Right atrium auricular region (tissue), 2 donors: ENCODE measurements at regions not wholly inside any gene's neighbourhood (a gene's known extent, or its start where the extent isn't known, plus 50 kb on each side); places are given as distances from the start of the nearest gene placed in this dataset.

Experiments
- DNase-seq: peaks from one replicate; pipeline ENCODE4 v3.0.0-alpha.2; 2019; ENCODE audit warnings: low spot score
- H3K27ac ChIP-seq, 2 donors: fragments of 200-600 bp; sonication (generic); 1 replicate in 1 of 2; 2 replicates in 1 of 2; pipeline ENCODE4 v1.5.1; 2016 to 2019
- H3K27me3 ChIP-seq, 2 donors: fragments of 200-600 bp; sonication (generic); one replicate each; pipeline versions ENCODE4 v1.5.1 to v1.6.0; 2017 to 2019
- H3K36me3 ChIP-seq: fragments of 200-600 bp; sonication (generic); one replicate; pipeline ENCODE4 v1.5.1; 2016
- H3K4me1 ChIP-seq, 2 donors: fragments of 200-600 bp; sonication (generic); one replicate each; pipeline versions ENCODE4 v1.5.1 to v1.6.0; 2017 to 2019
- H3K4me3 ChIP-seq, 2 donors: fragments of 200-600 bp; sonication (generic); 1 replicate in 1 of 2; 2 replicates in 1 of 2; pipeline ENCODE4 v1.5.1; 2017 to 2019; ENCODE audit warnings: mild to moderate bottlenecking in 1 of 2, moderate library complexity in 1 of 2
- H3K9me3 ChIP-seq, 2 donors: fragments of 200-600 bp; sonication (generic); one replicate each; pipeline ENCODE4 v1.5.1; 2019
- CTCF ChIP-seq, 2 donors: fragments of 200-600 bp; sonication (generic); IDR thresholded peaks; one replicate each; pipeline ENCODE4 v1.5.1; 2019; ENCODE audit warnings: antibody characterized with exemption in 2 of 2

GRCh38 chrX:82589410-82589809 is 918.7 kb upstream of the POU3F4 start:
- H3K36me3 ChIP-seq: no peaks in the 10 kb centered on the region
- peaks cover 0 to 3% of the 10 kb centered on the region in 2 donors for H3K27me3 ChIP-seq
- no peak for TF ChIP-seq CTCF (IDR thresholded peaks at IDR 0.05)
- no peaks in the 10 kb centered on the region for H3K4me1 ChIP-seq
- H3K4me3 ChIP-seq: no peak overlapping the region
- no peaks in the 10 kb centered on the region for H3K9me3 ChIP-seq
- no peak overlapping the region for H3K27ac ChIP-seq
- DNase-seq: no peak

- Histone ChIP-seq H3K4me3 (no peak overlapping the region), H3K9me3 (no peaks in the 10 kb centered on the region), H3K4me1 (no peaks in the 10 kb centered on the region), H3K27ac (no peak overlapping the region), H3K27me3 (peaks cover 0 to 3% of the 10 kb centered on the region in 2 donors), H3K36me3 (no peaks in the 10 kb centered on the region)
- TF ChIP-seq CTCF (IDR thresholded peaks at IDR 0.05): no peak
- DNase-seq: no peak
Observed at GRCh38 chrX:82591421-82591820, 916.7 kb upstream of the POU3F4 start.

GRCh38 chrX:82626978-82627377 is 881.1 kb upstream of the POU3F4 start:
- no peak for DNase-seq
- no peak for TF ChIP-seq CTCF (IDR thresholded peaks at IDR 0.05)
- peaks cover 0 to 9% of the 10 kb centered on the region in 2 donors for H3K9me3 ChIP-seq
- H3K27me3 ChIP-seq: no peaks in the 10 kb centered on the region
- no peaks in the 10 kb centered on the region for H3K4me1 ChIP-seq
- no peaks in the 10 kb centered on the region for H3K36me3 ChIP-seq
- H3K27ac ChIP-seq: no peak overlapping the region
- no peak overlapping the region for H3K4me3 ChIP-seq

GRCh38 chrX:82627568-82627967 is 880.5 kb upstream of the POU3F4 start:
- TF ChIP-seq CTCF (IDR thresholded peaks at IDR 0.05): no peak
- Histone ChIP-seq H3K4me1 (no peaks in the 10 kb centered on the region), H3K9me3 (peaks cover 0 to 9% of the 10 kb centered on the region in 2 donors), H3K27ac (no peak overlapping the region), H3K27me3 (no peaks in the 10 kb centered on the region), H3K4me3 (no peak overlapping the region), H3K36me3 (no peaks in the 10 kb centered on the region)
- DNase-seq: no peak

GRCh38 chrX:82648062-82648461 is 860.0 kb upstream of the POU3F4 start:
- Histone ChIP-seq H3K27me3 (no peaks in the 10 kb centered on the region), H3K4me3 (no peak overlapping the region), H3K36me3 (no peaks in the 10 kb centered on the region), H3K27ac (no peak overlapping the region), H3K4me1 (no peaks in the 10 kb centered on the region), H3K9me3 (peaks cover 0 to 4% of the 10 kb centered on the region in 2 donors)
- TF ChIP-seq CTCF (IDR thresholded peaks at IDR 0.05): no peak
- no peak for DNase-seq

- Histone ChIP-seq H3K36me3 (no peaks in the 10 kb centered on the region), H3K27me3 (no peaks in the 10 kb centered on the region), H3K27ac (no peak overlapping the region), H3K4me1 (no peaks in the 10 kb centered on the region), H3K9me3 (peaks cover 0 to 4% of the 10 kb centered on the region in 2 donors), H3K4me3 (no peak overlapping the region)
- no peak for DNase-seq
- no peak for TF ChIP-seq CTCF (IDR thresholded peaks at IDR 0.05)
Observed at GRCh38 chrX:82649645-82650044, 858.4 kb upstream of the POU3F4 start.
